ENCODE measurements at regions not wholly inside any gene's neighbourhood (a gene's known extent, or its start where the extent isn't known, plus 50 kb on each side); places are given as distances from the start of the nearest gene placed in this dataset.

GRCh38 chr14:34175574-34175973, 224.7 kb upstream of the EGLN3 start:
- H3K9ac ChIP-seq (replicated peaks; ENCODE audit: extremely low read depth, insufficient read depth, low read length), result no peak overlapping the region
- ChIA-PET CTCF (no interaction called here), POLR2A (no interaction called here)
- H3K4me1 ChIP-seq (ENCODE audit: control insufficient read depth, extremely low read depth, insufficient read depth, low read length), result no peaks in the 10 kb centered on the region
- H3K27ac ChIP-seq (ENCODE audit: insufficient read depth, low read depth, low read length), result no peak overlapping the region
- no peaks in the 10 kb centered on the region for H3K79me2 ChIP-seq (ENCODE audit: control insufficient read depth, insufficient read depth, low read length)
- H4K20me1 ChIP-seq (replicated peaks; ENCODE audit: control insufficient read depth, extremely low read depth, insufficient read depth, low read length), result no peaks in the 10 kb centered on the region
- intact Hi-C loops (cut with micrococcal nuclease) (no loop called here), dilution Hi-C loops (cut with MboI; ENCODE audit: extremely low pct_ligation_motif_present, low sequenced_read_pairs) (no loop called here)
- no peak for TF ChIP-seq POLR2AphosphoS5 (IDR thresholded peaks at IDR 0.05; ENCODE audit: insufficient read depth, low read depth, low read length)
- no peak for TF ChIP-seq GATA2 (IDR thresholded peaks at IDR 0.05; ENCODE audit: insufficient read depth, insufficient read length, low read depth, low read length)
- no peak for TF ChIP-seq MAX (IDR thresholded peaks at IDR 0.05; ENCODE audit: insufficient read depth, insufficient read length)
- no peak for TF ChIP-seq JUN (IDR thresholded peaks at IDR 0.05; ENCODE audit: borderline replicate concordance, insufficient read depth, insufficient read length, low read depth)
- no peaks in the 10 kb centered on the region for H3K27me3 ChIP-seq (ENCODE audit: control insufficient read depth in 2 of 2, insufficient read depth in 2 of 2, low read length in 2 of 2)
- DNase-seq (ENCODE audit: low read depth, low spot score), result no peak
- no peak for FAIRE-seq
- no peaks in the 10 kb centered on the region for H3K9me1 ChIP-seq (replicated peaks; ENCODE audit: control insufficient read depth, extremely low read depth, insufficient read depth, low read length)
- no peak overlapping the region for H2AFZ ChIP-seq (ENCODE audit: low read depth, low read length)
- no peaks in the 10 kb centered on the region for H3K36me3 ChIP-seq (ENCODE audit: control insufficient read depth in 2 of 2, extremely low read depth in 1 of 2, insufficient read depth in 2 of 2, low read length in 2 of 2)
- no TSS peak for BruUV-seq (replicated peaks)
- no peak overlapping the region for H3K4me3 ChIP-seq (replicated peaks in 1 of 3; ENCODE audit: insufficient read depth in 1 of 3, low read depth in 1 of 3, low read length in 3 of 3)
- H3K9me3 ChIP-seq (replicated peaks; ENCODE audit: control insufficient read depth, insufficient read depth, low read length), result no peaks in the 10 kb centered on the region
- no peak overlapping the region for H3K4me2 ChIP-seq (ENCODE audit: insufficient read depth, low read length)

- H3K4me3 ChIP-seq (replicated peaks in 1 of 3; ENCODE audit: insufficient read depth in 1 of 3, low read depth in 1 of 3, low read length in 3 of 3), result no peak overlapping the region
- TF ChIP-seq MYC (IDR thresholded peaks at IDR 0.05; ENCODE audit: low read depth, low read length) (no peak), GATA2 (IDR thresholded peaks at IDR 0.05; ENCODE audit: insufficient read depth, insufficient read length, low read depth, low read length) (no peak), MAX (IDR thresholded peaks at IDR 0.05; ENCODE audit: insufficient read depth, insufficient read length) (no peak), CTCF (IDR thresholded peaks at IDR 0.05; ENCODE audit: extremely low read depth in 1 of 2, insufficient read depth in 1 of 2, low read depth in 1 of 2, low read length in 2 of 2) (no peak), POLR2AphosphoS5 (IDR thresholded peaks at IDR 0.05; ENCODE audit: insufficient read depth, low read depth, low read length) (no peak), POLR2A (IDR thresholded peaks at IDR 0.05; ENCODE audit: low read depth, low read length) (no peak), EZH2 (IDR thresholded peaks at IDR 0.05; ENCODE audit: borderline replicate concordance, low read depth, low read length, severe bottlenecking) (no peak), FOS (IDR thresholded peaks at IDR 0.05; ENCODE audit: borderline replicate concordance, insufficient read depth, low read length) (no peak), JUN (IDR thresholded peaks at IDR 0.05; ENCODE audit: borderline replicate concordance, insufficient read depth, insufficient read length, low read depth) (no peak)
- H3K9me1 ChIP-seq (replicated peaks; ENCODE audit: control insufficient read depth, extremely low read depth, insufficient read depth, low read length), result no peaks in the 10 kb centered on the region
- no peaks in the 10 kb centered on the region for H3K79me2 ChIP-seq (ENCODE audit: control insufficient read depth, insufficient read depth, low read length)
- no peak overlapping the region for H2AFZ ChIP-seq (ENCODE audit: low read depth, low read length)
- CTCF ChIA-PET, result no interaction called here
- no TSS peak for BruUV-seq (replicated peaks)
- DNase-seq (ENCODE audit: low read depth, low spot score) (no peak), FAIRE-seq (no peak)
- dilution Hi-C loops (cut with MboI; ENCODE audit: extremely low pct_ligation_motif_present, low sequenced_read_pairs) (no loop called here), intact Hi-C loops (cut with micrococcal nuclease) (no loop called here)
- H4K20me1 ChIP-seq (replicated peaks; ENCODE audit: control insufficient read depth, extremely low read depth, insufficient read depth, low read length), result no peaks in the 10 kb centered on the region
- H3K9ac ChIP-seq (replicated peaks; ENCODE audit: extremely low read depth, insufficient read depth, low read length), result no peak overlapping the region
- H3K27ac ChIP-seq (ENCODE audit: insufficient read depth, low read depth, low read length), result no peak overlapping the region
- H3K4me2 ChIP-seq (ENCODE audit: insufficient read depth, low read length), result no peak overlapping the region
- H3K9me3 ChIP-seq (replicated peaks; ENCODE audit: control insufficient read depth, insufficient read depth, low read length), result no peaks in the 10 kb centered on the region
- POLR2A ChIA-PET, result no interaction called here
- no peaks in the 10 kb centered on the region for H3K27me3 ChIP-seq (ENCODE audit: control insufficient read depth in 2 of 2, insufficient read depth in 2 of 2, low read length in 2 of 2)
- H3K36me3 ChIP-seq (ENCODE audit: control insufficient read depth in 2 of 2, extremely low read depth in 1 of 2, insufficient read depth in 2 of 2, low read length in 2 of 2), result no peaks in the 10 kb centered on the region
- H3K4me1 ChIP-seq (ENCODE audit: control insufficient read depth, extremely low read depth, insufficient read depth, low read length), result no peaks in the 10 kb centered on the region
These were observed 224.1 kb upstream of the EGLN3 start for GRCh38 chr14:34174973-34175372.

Measured in endothelial cell of umbilical vein (primary cell).